H9 (cell line): ENCODE measurements at regions not wholly inside any gene's neighbourhood (a gene's known extent, or its start where the extent isn't known, plus 50 kb on each side); places are given as distances from the start of the nearest gene placed in this dataset.

ENCODE experiments used
- DNase-seq: peaks from one replicate; pipeline ENCODE4 v3.0.0-alpha.2; 2017
- H2AFZ ChIP-seq: one replicate; pipeline ENCODE4 v1.6.1; 2013; ENCODE audit warnings: mild to moderate bottlenecking, low read length, control low read depth, moderate library complexity
- H2AK5ac ChIP-seq: 2 replicates; pipeline ENCODE4 v1.6.1; 2013; ENCODE audit warnings: low read length, control low read depth, mixed read lengths; ENCODE audit not compliant: insufficient read length
- H2BK120ac ChIP-seq: one replicate; pipeline ENCODE4 v1.6.1; 2013; ENCODE audit warnings: low read depth, mild to moderate bottlenecking, low read length, control low read depth, inconsistent platforms; ENCODE audit not compliant: poor library complexity, severe bottlenecking
- H2BK12ac ChIP-seq: 2 replicates; pipeline ENCODE4 v1.6.1; 2013; ENCODE audit warnings: low read length, control low read depth, mixed read lengths, low read depth; ENCODE audit not compliant: insufficient read length
- H2BK15ac ChIP-seq: 2 replicates; pipeline ENCODE4 v1.6.1; 2013; ENCODE audit warnings: low read depth, low read length, control low read depth
- H2BK20ac ChIP-seq: one replicate; pipeline ENCODE4 v1.6.1; 2013; ENCODE audit warnings: low read depth, mild to moderate bottlenecking, low read length, control low read depth, inconsistent platforms; ENCODE audit not compliant: poor library complexity, severe bottlenecking
- H2BK5ac ChIP-seq: 2 replicates; pipeline ENCODE4 v1.6.1; 2013; ENCODE audit warnings: low read length, control low read depth, mixed read lengths; ENCODE audit not compliant: insufficient read length
- H3K14ac ChIP-seq: 2 replicates; pipeline ENCODE4 v1.6.1; 2013; ENCODE audit warnings: low read length, control low read depth; ENCODE audit not compliant: insufficient read depth
- H3K18ac ChIP-seq: 2 replicates; pipeline ENCODE4 v1.6.1; 2013; ENCODE audit warnings: low read depth, mild to moderate bottlenecking, mixed read lengths, low read length, control low read depth; ENCODE audit not compliant: insufficient read length
- H3K23ac ChIP-seq: 2 replicates; pipeline ENCODE4 v1.6.1; 2013; ENCODE audit warnings: low read length, control low read depth, mixed read lengths, low read depth; ENCODE audit not compliant: insufficient read length
- H3K23me2 ChIP-seq: 2 replicates; pipeline ENCODE4 v1.6.1; 2013; ENCODE audit warnings: low read depth, mild to moderate bottlenecking, mixed read lengths, low read length, control low read depth; ENCODE audit not compliant: insufficient read length, poor library complexity, severe bottlenecking
- H3K27ac ChIP-seq: 2 replicates; pipeline ENCODE4 v1.5.1; 2013; ENCODE audit warnings: low read length, control low read depth, mixed read lengths, low read depth; ENCODE audit not compliant: insufficient read length
- H3K27me3 ChIP-seq: 2 replicates; pipeline ENCODE4 v1.6.1; 2013; ENCODE audit warnings: low read length, control low read depth, inconsistent platforms; ENCODE audit not compliant: insufficient read depth
- H3K4ac ChIP-seq: 2 replicates; pipeline ENCODE4 v1.6.1; 2013; ENCODE audit warnings: low read depth, mild to moderate bottlenecking, control low read depth, inconsistent platforms, low read length, moderate library complexity
- H3K4me1 ChIP-seq: 2 replicates; pipeline ENCODE4 v1.6.1; 2013; ENCODE audit warnings: low read length, control low read depth, inconsistent platforms; ENCODE audit not compliant: insufficient read depth
- H3K4me2 ChIP-seq: 2 replicates; pipeline ENCODE4 v1.6.1; 2013; ENCODE audit warnings: low read length, control low read depth, mixed read lengths; ENCODE audit not compliant: insufficient read length, insufficient read depth
- H3K56ac ChIP-seq: 2 replicates; pipeline ENCODE4 v1.6.1; 2013; ENCODE audit warnings: low read depth, mild to moderate bottlenecking, mixed read lengths, low read length, control low read depth; ENCODE audit not compliant: insufficient read length
- H3K79me1 ChIP-seq: 2 replicates; pipeline ENCODE4 v1.6.1; 2013; ENCODE audit warnings: low read depth, mild to moderate bottlenecking, moderate library complexity, low read length, control low read depth, inconsistent platforms; ENCODE audit not compliant: insufficient read depth, poor library complexity, severe bottlenecking
- H3K79me2 ChIP-seq: 2 replicates; pipeline ENCODE4 v1.6.1; 2013; ENCODE audit warnings: low read length, control low read depth, inconsistent platforms; ENCODE audit not compliant: insufficient read depth
- H3K9ac ChIP-seq: 2 replicates; pipeline ENCODE4 v1.6.1; 2013; ENCODE audit warnings: low read length, control low read depth, mixed read lengths; ENCODE audit not compliant: insufficient read length; ENCODE audit errors: extremely low read depth
- H3K9me3 ChIP-seq: one replicate; pipeline ENCODE4 v1.6.1; 2013; ENCODE audit warnings: low read depth, low read length, inconsistent platforms; ENCODE audit not compliant: control insufficient read depth
- H3T11ph ChIP-seq: one replicate; pipeline ENCODE4 v1.6.1; 2013; ENCODE audit warnings: mild to moderate bottlenecking, low read length, control low read depth, inconsistent platforms
- H4K20me1 ChIP-seq: one replicate; pipeline ENCODE4 v1.6.1; 2013; ENCODE audit not compliant: control insufficient read depth, insufficient read length, insufficient read depth
- H4K5ac ChIP-seq: 2 replicates; pipeline ENCODE4 v1.6.1; 2013; ENCODE audit warnings: low read depth, mild to moderate bottlenecking, mixed read lengths, low read length, control low read depth; ENCODE audit not compliant: insufficient read length
- H4K8ac ChIP-seq: replicated peaks from 2 replicates; pipeline ENCODE4 v1.6.1; 2013; ENCODE audit warnings: low read length, control low read depth, mixed read lengths, low read depth; ENCODE audit not compliant: insufficient read length
- H4K91ac ChIP-seq: 2 replicates; pipeline ENCODE4 v1.6.1; 2013; ENCODE audit warnings: low read depth, mild to moderate bottlenecking, moderate library complexity, mixed read lengths, low read length, control low read depth; ENCODE audit not compliant: insufficient read length
- H3K27ac Mint-ChIP-seq, 3 experiments: 2 replicates in 2 of 3; 3 replicates in 1 of 3; pipeline ENCODE4 v1.8.0; 2020 to 2021; ENCODE audit warnings: mixed read lengths in 3 of 3, mild to moderate bottlenecking in 1 of 3, moderate library complexity in 1 of 3
- H3K27me3 Mint-ChIP-seq: 2 replicates; pipeline ENCODE4 v1.8.0; 2021; ENCODE audit warnings: low read depth, mild to moderate bottlenecking, moderate library complexity, mixed read lengths
- H3K36me3 Mint-ChIP-seq, 3 experiments: 2 replicates in 2 of 3; 3 replicates in 1 of 3; pipeline ENCODE4 v1.8.0; 2020 to 2021; ENCODE audit warnings: low read depth in 3 of 3, mixed read lengths in 3 of 3; ENCODE audit not compliant: insufficient read depth in 1 of 3
- H3K4me1 Mint-ChIP-seq, 2 experiments: 2 replicates each; pipeline ENCODE4 v1.8.0; 2020; ENCODE audit warnings: mixed read lengths in 2 of 2
- H3K4me3 Mint-ChIP-seq, 2 experiments: 2 replicates in 1 of 2; 3 replicates in 1 of 2; pipeline ENCODE4 v1.8.0; 2020 to 2021; ENCODE audit warnings: mild to moderate bottlenecking in 2 of 2, mixed read lengths in 2 of 2, moderate library complexity in 1 of 2
- H3K9me3 Mint-ChIP-seq, 2 experiments: 2 replicates in 1 of 2; 3 replicates in 1 of 2; pipeline ENCODE4 v1.8.0; 2020; ENCODE audit warnings: mild to moderate bottlenecking in 2 of 2, mixed read lengths in 2 of 2, moderate library complexity in 1 of 2
- CTCF ChIP-seq: fragments of 200-600 bp; sonication (generic); conservative IDR thresholded peaks from 3 replicates; pipeline ENCODE4 v1.8.0; 2021; ENCODE audit warnings: antibody characterized with exemption, mild to moderate bottlenecking
- WGBS: extraction: QIAGEN DNeasy Blood & Tissue Kit; methylation state at CpG from one replicate; pipeline ENCODE4 v1.1.7; 2013; ENCODE audit warnings: missing lambda C conversion rate, low lambda C conversion rate, mixed read lengths; ENCODE audit not compliant: insufficient read length; ENCODE audit errors: extremely low coverage; 5-methylcytosine and 5-hydroxymethylcytosine counted together

DNA sequence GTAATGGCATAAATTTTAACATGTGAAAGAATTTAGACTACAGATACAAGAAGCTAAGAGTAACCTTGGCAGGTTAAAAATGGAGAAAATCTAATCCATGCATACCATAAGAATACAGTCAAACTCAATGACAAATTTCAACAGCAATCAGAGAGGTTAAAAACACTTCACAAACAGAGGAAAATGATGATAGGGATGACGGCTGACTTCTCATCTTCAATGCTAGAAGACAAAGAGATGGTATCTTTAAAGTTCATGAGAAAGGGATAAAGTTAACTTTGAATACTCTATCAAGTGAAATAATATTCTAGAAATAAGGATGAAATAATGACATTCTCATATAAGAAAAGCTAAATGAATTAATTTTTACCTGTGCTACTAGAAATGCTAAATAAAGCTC lies 1130.2 kb upstream of the MIR17HG start:
- H2BK5ac ChIP-seq, result no peak overlapping the region

More for the DNA sequence above, 1130.2 kb upstream of the MIR17HG start:
- Histone ChIP-seq H3K4ac (no peak overlapping the region), H3K14ac (no peak overlapping the region), H4K8ac (no peak overlapping the region), H2AK5ac (no peak overlapping the region), H3K27ac (no peak overlapping the region), H2BK20ac (no peak overlapping the region), H3K23ac (no peak overlapping the region), H3K79me2 (no peaks in the 10 kb centered on the region), H3K9me3 (no peaks in the 10 kb centered on the region), H3K23me2 (no peaks in the 10 kb centered on the region), H3K27me3 (no peaks in the 10 kb centered on the region), H3K79me1 (no peaks in the 10 kb centered on the region), H2AFZ (no peak overlapping the region), H4K91ac (no peak overlapping the region), H3K4me1 (no peaks in the 10 kb centered on the region), H3T11ph (no peak overlapping the region), H3K4me2 (no peak overlapping the region), H2BK12ac (no peak overlapping the region), H2BK120ac (no peak overlapping the region), H4K5ac (no peak overlapping the region), H3K18ac (no peak overlapping the region), H3K9ac (no peak overlapping the region), H3K56ac (no peak overlapping the region), H2BK15ac (no peak overlapping the region), H4K20me1 (no peaks in the 10 kb centered on the region)
- TF ChIP-seq CTCF, result no peak
- WGBS, result no CpG with 5 or more reads among the region's 1 CpG
- Mint-ChIP-seq H3K27me3 (no peaks in the 10 kb centered on the region), H3K4me3 (no peak overlapping the region), H3K27ac (no peak overlapping the region), H3K4me1 (no peaks in the 10 kb centered on the region), H3K36me3 (peaks cover 2 to 6% (median 4%) of the 10 kb centered on the region in 3 experiments; a peak in 5 of 7 replicates), H3K9me3 (peaks cover 9 to 16% of the 10 kb centered on the region in 2 experiments; a peak in 3 of 5 replicates)
- no peak for DNase-seq
